Activated naive CD8-positive, alpha-beta T cell treated with anti-CD3 and anti-CD28 coated beads, Interleukin-2, amount 50 U/mL, for 16 hours (primary cell): ENCODE measurements at regions not wholly inside any gene's neighbourhood (a gene's known extent, or its start where the extent isn't known, plus 50 kb on each side); places are given as distances from the start of the nearest gene placed in this dataset.
"Not testable (repeated sequence)": the region's sequence is repeated elsewhere in the genome, so short reads cannot be mapped to it uniquely, and the experiment has no call there.

Experiments used
- DNase-seq: peaks from one replicate; pipeline ENCODE4 v3.0.0-alpha.2; 2020; ENCODE audit warnings: low read depth, low spot score

DNA sequence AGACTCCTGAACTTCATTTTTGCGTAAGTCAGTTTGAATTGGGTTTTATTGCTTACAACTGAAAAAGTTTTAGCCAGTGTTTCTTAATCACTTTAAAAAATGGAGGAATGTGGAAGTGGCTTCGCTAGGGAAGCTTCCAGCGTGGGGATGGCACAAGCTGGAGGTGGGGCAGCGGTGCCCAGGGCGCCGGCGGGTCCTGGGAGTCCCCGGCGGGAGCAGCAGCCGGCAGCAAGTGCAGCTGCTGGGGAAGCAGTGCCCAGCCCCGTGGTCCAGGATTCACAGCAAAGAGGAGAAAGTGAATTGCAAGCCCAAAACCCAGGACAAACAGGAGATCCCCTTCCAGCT, 301.8 kb upstream of the PROK2 start:
- no peak for DNase-seq

DNA sequence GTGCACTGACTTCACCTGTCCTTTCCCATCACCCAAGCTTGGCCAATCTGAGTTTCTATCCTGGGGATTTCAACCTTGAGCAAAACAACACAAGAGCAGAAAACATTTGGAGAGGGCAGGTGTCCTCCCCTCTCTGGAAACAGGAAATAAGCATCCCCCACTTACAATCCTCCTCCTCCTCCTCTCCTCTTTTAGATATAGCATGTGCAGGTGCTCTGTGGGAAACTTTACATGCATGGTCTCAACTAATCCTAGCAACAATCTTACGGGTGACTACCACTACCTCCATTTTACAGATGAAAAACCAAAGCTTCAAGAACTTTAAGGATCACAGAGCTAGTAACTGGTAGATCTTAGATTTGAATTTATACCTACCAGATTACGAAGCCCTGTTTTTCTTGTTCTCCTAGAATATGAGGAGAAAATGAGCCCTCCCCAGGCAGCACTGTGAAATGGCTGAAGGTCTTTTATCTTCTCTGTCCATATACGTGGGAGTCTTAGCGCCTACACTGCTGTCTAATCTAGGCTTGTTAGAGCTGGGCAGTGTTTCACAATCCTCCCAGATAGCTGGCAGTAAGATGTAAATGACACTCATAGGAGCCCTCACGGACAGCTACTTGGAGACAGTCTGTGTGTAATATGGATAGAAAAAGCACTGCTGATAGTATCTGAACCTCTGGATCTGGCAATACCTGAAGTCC, 301.2 kb upstream of the PROK2 start:
- no peak for DNase-seq

DNA sequence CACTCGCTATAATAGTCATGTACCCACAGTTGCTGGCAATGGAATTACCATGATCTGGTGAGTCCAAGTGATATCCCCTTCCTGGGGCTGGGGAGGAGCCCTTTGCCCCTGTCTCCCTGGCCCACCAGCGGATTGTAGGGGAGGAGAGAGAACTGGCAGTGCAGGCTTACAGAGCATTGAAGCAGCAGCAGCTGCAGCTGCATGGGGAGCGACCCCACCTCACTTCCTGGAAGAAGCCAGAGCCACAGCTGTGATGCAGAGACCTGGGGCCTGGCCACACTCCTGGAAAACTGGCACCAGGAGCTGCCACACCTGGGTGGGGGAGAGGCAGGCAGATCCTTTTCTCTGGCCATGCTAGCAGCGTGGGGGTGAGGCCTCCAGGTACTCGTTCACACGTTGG, 300.1 kb upstream of the PROK2 start:
- no peak for DNase-seq

DNA sequence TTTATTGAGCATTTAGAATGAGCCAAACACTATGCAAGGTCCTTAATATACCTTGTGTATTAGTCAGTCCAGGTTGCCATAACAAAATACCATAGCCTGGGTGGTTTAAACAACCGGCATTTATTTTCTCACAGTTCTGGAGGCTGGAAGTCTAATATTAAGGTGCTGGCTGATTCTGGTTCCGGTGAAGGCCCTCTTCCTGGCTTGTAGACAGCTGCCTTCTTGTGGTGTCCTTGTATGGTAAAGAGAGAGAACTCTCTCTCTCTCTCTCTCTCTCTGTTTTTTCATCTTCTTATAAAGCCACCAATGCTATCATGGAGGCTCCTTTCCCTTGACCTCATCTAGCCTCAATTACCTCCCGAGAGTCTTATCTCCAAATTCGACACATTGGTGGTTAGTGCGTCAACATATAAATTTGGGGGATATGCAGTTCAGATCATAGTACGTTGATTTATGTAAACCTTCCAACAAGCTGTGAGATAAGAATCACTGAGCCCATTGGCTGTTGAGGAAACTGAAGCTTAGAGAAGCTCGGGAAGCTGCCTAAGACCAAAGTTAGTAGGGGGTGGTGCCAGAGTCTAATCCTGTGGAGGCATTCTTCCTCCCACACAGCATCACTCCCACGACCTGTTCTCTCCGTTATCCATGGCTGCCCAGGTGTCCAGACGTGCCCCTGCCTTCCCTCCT, 298.0 kb upstream of the PROK2 start:
- no peak for DNase-seq

DNA sequence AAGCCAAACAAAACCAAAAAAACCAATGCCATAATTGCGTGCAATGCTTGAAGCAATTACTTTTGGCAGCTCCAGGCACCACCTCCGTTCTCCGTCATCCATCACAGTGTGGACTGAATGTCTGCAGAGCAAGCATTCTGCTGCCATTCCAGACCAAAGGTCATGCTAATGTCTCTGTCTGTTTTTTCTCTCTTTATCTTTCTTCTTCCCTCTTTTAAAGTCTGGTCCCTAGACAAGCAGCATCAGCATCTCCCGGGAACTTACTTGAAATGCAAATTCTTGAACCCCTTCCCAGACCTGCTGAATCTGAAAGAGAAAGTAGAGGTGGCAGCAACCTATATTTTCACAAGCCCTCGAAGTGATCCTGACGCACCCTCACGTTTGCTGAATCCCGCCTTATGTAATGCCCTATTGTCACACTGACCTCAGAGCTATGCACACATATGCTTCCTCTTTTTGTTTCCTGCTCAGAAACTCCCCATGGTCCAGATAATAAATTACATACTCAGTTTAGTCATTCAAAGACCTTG, 297.3 kb upstream of the PROK2 start:
- no peak for DNase-seq

DNA sequence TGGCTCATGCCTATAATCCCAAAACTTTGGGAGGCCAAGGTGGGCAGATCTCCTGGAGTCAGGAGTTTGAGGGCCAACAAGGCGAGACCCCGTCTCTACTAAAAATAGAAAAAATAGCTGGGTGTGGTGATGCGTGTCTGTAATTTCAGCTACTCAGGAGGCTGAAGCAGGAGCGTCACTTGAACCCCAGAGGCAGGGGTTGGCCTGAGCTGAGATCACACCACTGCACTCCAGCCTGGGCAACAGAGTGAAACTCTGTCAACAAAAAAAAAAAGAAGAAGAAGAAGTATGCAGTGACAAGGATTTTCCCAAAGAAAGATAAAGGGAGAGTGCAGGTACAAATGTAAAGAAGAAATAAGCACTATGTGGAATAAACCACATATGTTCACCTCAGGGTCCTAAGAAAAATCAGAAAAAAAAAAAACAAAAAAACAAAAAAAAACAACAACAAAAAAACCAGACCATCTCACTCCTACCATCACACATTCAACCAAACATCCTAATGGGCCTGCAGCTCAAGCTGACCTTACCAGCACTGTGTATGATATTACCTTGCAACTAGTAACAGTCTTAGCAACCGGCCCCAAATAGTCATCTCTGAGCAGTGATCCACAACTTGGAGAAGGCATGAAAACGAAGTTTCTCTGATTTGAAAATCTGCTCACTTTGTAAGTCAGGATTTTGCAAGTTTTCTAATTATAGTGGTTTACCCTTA, 296.7 kb upstream of the PROK2 start:
- no peak for DNase-seq

DNA sequence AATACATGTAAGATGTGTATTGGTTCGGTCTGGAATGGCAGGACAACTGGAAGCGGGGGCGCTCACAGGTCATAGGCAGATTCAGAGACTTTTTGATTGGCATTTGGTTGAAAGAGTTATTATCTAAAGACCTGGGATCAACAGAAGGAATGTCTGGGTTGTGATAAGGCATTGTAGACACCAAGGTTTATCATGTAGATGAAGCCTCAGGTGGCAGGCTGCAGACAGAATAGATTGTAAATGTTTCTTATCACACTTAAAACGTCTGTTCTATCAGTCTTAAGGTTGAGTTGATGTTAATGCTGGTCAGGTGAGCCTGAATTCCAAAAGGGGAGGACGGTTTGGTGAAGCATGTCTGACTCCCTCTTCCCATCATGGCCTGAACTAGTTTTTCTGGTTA, 295.9 kb upstream of the PROK2 start:
- no peak for DNase-seq

DNA sequence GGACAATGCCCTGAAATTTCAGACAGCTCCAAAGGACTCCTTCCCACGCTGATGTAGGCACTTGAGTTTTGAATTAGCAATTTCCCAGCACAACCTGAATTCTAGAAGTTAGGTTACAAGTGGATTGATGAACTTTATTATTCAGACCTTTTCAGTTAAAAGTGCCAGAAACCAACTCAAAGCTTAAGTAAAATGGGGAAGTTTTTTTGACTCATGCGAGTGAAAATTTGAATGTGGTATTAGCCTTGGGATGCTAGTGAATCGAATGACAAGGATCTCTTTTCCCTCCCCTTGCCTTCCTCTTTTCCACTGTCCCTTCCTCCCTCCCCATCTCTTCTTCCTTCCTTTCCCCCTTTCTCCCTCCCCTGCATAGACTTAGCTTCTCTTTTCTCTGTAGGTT, 295.1 kb upstream of the PROK2 start:
- DNase-seq = no peak

DNA sequence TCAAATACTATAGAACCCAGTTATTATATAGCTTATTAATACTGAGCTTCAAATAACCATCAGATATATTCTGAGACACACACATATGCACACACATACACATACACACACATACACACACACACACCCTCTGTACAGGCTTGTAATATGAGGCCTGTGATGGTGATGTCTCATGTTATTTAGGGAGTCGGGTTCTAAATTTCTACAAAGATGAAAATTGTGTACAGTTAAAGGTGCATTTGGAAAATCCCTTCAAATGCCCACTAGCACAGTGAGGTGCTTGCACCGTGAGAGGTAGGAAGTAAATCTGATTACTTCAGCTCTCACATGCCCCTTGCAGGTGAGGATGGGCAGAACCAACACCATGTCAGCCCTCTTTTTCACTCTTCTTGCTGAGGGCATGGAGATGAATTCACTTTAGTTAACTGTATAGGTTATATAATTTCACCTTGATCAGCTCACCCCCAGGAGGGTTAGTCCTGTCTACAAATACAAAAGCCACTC, 294.5 kb upstream of the PROK2 start:
- DNase-seq = no peak

DNA sequence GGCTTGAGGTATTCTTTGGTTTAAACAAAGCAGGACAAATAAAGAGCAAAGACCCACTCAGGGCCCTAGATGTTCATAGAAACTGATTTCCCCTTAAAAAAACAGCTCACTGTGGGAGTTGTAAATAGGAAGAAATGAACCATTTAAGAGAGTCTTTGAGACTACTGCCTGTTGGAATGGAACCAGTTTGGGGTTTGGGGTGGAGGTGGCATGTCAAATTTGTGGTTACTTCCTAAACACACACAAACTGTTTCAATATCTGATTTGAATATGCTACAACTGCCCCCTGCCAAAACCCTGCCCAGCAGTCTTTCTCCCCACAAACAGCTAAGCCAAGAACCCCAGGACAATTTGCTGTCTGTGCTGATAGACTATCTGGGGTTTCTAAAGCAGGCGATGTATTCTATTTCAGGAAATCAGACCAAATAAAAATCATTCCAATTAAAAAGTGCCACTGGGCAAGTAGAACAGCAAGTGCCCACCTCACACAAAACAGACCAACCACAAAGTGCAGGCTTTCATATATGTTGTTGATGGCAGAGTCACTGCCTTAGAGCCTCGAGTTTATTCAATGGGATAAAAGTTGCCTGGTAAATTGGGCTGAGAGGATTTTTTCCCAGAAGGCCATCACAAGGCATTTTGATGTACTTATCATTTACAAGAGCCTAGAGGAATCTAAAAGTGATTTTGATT, 293.9 kb upstream of the PROK2 start:
- DNase-seq = no peak

DNA sequence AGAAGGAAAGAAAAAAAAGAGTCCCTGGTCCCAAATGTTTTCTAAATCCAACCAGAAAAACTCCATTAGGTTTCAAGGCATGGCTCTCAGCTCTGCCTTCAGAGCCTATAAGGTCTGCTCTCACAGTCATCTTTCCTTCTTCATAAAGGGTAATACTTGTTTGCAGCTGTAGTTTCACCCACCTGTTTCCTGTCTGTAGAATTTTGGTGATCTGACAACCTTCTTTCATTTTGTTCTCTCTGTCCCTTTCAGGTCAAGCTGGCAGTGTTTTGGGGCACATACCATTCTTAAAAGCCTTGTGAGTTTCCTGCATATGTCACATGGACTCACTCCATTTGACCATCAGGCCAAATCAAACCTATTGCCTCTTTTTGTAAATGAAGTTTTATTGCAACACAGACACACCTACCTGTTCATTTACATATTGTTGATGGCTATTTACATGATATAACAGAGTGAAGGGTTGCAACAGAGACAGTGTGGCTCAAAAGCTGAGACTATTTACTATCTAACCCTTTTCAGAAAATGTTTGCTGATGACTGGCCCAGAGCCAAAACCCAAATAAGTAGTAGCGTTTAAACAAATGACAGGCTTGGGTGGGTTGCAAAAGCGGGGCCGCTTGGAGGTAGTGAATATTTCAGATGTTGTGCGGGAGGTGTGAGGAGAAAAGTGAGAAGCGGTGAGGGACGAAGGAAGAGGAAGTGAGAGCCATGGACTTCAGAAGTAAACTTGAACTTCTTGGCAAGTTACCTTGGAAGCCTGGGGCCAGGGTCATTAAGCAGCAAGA, 292.7 kb upstream of the PROK2 start:
- DNase-seq = no peak

DNA sequence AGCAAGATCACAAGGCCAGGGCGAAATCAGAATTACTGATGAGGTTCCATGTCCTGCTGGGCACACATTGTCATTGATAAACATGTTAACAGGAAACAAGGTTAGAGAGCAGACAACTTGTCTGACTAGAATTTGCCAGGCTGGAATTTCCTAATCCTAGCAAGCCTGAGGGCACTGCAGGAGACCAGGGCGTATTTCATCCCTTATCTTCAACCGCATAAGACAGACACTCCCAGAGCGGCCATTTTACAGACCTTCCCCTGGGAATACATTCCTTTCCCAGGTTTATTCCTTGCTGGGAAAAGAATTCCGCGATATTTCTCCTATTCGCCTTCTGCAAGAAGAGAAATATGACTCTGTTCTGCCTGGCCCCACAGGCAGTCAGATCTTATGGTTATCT, 290.9 kb upstream of the PROK2 start:
- not testable (repeated sequence) for DNase-seq

DNA sequence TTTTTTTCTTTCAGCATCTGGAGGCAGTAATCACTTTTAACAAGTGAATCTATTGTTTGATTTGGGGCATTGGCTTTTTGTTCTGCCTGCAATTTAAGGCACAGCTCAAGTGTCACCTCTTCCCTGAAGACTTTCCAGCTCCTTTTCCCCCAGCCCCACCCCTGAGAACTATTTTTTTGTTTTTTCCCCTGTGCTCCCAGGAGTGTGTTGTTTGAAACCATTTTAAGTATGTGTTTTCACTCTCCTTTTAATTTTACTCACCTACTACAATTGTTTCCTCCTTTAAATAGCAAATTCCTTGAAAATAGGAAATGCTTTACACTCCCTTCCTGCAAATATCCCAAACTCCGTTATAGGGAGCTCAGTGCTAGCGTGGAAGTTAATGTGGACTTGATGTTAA, 286.7 kb upstream of the PROK2 start:
- DNase-seq = no peak

DNA sequence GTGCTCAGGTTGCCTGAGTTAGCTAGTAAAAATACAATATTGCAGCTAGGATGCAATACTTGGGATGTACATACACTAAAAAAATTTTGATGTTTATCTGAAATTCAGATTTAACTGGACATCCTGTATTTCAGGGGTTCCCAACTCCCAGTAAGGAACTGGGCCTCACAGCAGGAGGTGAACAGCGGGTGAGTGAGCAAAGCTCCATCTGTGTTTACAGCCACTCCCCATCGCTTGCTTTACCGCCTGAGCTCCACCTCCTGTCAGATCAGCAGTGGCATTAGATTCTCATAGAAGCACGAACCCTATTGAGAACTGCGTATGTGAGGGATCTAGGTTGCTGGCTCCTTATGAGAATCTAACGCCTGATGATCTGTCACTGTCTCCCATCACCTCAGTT, 285.1 kb upstream of the PROK2 start:
- DNase-seq = no peak

DNA sequence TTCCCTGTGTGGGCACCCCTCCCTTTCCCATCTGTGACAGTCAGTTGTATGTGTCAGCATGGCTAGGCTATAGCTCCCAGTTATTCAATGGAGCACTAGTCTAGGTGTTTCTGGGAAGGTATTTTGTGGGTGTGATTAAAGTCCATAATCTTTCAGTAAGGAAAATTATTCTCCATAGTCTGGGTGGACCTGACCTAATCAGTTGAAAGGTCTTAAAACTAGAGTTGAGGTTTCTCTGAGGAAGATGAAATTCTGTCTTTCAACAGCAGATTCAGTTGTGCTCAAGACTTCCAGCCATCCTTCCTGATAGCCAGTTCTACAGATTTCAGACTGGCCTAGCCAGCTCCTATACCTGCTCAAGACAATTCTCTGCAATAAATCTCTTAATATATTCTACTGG, 284.6 kb upstream of the PROK2 start:
- no peak for DNase-seq

DNA sequence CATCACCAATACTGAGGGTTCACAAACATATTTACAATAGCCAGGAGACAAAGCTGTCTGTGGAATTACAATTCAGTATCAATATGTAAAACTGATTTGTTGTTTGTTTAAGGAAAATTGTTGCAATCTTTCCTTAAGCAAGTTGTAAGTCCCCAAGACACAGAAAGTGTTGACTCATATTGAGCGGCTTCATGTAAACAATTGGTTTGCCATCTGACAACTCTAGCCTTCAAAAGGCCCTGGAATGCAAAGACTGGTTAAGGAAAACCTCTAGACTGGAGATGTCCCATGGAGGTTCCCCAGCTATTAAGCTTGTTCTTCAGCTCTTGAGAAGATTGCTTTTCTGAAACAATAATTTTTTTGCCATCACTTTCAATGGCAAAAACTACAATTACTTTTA, 283.7 kb upstream of the PROK2 start:
- no peak for DNase-seq

DNA sequence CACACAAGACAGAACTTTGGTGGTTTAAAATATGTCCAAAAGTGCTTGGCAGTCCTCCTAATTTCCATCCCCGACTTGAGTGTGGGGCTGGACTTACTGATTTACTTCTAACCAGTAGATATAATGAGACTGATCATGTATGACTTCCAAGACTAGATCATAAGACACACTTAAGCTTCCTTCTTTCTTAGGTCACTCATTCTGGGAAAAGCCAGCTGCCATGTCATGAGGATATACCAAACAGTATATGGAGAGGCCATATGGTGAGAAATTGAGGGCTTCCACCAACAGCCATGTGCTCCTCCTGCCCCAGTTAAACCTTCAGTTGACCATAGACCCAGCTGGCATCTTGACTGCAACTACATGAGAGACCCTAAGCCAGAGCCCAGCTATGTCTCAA, 282.8 kb upstream of the PROK2 start:
- no peak for DNase-seq

DNA sequence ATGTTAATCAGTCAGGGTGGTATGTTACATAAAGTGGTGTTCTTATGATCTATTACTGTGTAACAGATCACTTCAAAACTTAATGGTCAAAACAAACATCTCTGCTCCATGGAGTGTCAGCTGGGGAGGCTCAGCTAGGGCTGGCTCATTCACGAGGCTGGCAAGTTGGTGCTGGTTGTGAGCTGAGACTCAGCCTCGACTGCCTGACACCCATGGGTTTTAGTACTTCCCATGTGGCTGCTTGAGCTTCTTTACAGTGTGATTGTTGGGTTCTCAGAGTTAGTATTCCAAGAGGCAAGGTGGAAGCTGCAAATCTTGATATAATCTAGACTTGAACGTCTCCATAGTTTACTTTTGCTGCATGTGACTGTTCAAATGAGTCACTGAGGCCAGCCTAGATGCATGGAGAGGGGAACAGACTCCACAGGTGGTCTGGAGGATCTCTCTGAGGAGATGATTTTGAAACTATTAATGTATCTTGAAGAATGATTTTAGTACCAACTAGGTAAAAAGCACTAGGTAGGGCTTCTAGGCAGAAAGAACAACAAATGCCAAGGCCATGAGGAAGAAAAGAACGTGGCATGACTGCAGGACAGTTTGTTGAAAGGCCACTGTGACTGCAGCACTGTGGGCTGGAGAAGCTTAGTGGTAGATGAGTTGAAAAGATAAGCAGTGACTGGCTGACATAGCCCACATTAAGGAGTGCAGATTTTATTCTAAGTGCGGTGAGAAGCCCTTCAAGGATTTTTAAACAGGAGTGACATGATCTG, 281.1 kb upstream of the PROK2 start:
- no peak for DNase-seq

DNA sequence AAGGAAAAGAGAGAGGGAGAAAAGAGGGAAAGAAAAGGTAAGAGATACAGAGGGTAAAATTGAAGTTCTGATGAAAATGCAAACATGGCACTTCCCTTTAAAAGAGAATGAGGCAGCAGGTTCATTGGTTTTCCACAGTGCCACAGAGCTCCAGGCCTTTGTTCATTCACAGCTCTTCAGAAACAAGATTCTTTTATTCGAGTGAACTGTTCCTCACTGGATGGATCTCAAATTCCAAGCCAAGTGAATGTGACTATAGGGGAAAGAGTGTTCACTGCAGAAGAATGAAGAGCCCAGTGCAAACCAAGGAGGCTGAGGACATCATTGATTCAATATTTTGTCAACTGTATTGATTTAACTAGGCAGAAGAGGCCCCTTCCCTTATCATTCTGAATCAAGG, 280.3 kb upstream of the PROK2 start:
- DNase-seq = no peak

DNA sequence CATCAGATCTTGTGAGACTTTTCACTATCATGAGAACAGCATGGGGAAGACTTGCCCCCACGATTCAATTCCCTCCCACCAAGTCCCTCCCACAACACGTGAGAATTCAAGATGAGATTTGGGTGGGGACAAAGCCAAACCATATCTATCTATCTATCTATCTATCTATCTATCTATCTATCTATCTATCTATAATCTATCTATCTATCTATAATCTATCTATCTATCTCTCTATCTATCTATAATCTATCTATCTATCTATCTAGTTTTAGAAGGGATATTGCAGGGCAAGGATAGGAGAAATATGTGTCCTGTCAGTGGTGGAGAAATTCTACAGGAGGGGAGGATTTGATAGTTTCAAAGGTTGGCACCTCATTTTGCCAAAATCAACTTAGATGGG, 279.8 kb upstream of the PROK2 start:
- DNase-seq = not testable (repeated sequence)

DNA sequence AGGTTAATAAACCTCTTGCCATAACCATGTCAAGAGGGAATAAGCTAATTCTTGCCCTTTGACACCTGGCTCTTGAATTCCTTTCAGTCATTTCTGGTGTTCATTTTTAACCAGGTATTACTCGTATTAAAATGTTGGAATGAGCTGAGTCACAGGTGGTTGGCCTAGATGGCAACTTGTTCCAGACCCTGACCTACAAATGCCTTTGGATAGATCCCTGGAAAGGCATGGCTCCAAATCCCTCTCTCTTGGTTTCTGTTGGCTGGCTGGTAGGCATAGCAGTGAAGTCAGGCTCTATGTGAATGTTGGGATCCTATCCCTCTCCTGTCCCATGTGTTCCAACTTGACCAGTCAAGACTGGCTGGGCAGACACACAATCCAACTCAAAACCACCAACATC, 277.1 kb upstream of the PROK2 start:
- no peak for DNase-seq
